HG03108 (cell line): ENCODE measurements at regions not wholly inside any gene's neighbourhood (a gene's known extent, or its start where the extent isn't known, plus 50 kb on each side); places are given as distances from the start of the nearest gene placed in this dataset.
"Not testable (repeated sequence)": the region's sequence is repeated elsewhere in the genome, so short reads cannot be mapped to it uniquely, and the experiment has no call there.

Experiments
- ATAC-seq: cut with Tn5 transposase; IDR thresholded peaks from one replicate; pipeline ENCODE4 v1.9.1; 2021; ENCODE audit warnings: moderate library complexity; ENCODE audit not compliant: unreplicated experiment

DNA sequence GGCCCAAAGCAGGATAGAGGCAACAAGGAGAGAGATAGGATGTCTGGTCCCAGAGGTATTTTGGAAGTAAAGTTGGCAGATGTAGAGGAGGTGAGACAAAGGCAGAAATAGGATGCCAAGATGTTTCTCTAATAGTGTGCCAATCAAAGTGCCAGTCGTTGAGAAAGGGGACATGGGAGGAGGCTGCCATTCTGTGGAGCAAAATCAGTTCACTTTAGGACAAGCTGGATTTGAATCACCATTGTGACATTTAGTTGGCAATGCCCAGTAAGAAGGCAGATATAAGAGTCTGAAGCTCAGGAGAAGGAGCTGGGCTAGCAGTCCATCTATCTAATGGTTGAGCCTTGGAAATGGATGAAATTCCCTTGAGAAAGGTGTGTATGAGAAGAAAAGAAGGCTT lies 53.8 kb downstream of the ADRB2 start:
- ATAC-seq = no peak

DNA sequence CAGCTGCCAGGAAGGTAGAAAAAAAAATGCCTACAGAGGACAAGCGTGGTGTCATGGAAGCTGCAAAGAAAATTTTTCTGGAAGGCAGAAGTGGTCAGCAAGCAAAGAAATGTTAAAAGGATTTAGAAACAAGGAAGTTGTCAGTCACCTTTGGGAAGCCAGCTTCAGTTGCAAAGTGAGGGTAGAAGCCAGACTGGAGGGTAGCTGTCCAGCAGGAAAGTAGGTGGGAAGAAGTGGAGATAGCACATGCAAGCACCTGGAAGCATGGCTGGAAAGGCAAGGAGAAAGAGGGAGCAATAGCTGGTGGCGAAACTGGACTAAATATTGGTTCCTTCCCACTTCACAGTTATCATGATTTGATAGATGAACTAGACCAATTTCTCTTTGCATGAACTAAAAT lies 54.3 kb downstream of the ADRB2 start:
- ATAC-seq = no peak

DNA sequence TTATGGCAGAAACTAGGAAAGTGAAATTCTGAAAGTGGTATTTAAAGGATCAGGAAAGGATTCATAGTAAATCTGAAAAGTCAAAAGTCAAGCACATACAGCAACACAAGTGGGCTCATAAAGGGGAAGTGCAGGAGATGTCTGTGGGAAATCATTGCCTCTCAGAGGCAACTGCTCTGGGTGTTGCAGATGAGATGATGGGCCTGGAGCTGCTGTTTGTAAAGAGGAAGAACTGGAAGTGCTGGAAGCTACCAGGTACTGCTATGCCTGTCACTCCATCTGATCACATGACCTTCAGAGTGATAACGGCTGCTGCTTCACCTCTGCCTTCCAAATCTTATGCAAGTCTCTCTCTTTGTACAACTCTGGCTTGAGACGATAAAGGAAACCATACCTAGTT lies 55.9 kb downstream of the ADRB2 start:
- ATAC-seq = no peak

DNA sequence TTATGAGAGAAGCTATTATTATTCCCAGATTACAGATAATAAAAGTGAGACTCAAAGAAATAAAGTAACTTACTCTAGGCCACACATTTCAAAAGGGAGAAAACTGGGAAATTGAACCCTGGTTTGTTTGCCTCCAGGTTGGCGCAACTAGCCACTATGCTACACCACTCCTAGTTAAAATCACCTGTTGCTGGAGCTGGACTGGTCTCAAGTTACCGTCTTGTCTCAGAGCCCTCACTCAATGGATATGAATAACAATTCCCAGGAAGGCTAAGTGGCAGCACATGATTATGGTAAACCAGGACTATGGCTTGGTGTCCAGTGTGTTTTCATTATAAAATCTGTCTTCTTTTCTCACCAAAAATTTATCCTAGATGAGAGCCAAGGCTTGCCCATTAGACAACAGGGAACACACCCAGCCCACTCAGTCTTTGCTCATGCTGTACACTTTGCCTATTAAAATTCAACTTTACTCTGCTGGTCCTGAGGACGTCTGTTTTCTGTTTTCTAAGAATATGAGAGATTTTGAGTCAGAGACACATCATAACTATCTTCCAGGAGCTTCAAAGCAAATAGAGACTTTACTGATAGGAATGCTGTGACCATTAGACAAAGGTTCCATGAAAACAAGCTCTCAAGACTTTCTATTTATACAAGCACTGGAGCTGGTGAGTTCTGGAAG lies 58.1 kb downstream of the ADRB2 start:
- ATAC-seq = no peak

DNA sequence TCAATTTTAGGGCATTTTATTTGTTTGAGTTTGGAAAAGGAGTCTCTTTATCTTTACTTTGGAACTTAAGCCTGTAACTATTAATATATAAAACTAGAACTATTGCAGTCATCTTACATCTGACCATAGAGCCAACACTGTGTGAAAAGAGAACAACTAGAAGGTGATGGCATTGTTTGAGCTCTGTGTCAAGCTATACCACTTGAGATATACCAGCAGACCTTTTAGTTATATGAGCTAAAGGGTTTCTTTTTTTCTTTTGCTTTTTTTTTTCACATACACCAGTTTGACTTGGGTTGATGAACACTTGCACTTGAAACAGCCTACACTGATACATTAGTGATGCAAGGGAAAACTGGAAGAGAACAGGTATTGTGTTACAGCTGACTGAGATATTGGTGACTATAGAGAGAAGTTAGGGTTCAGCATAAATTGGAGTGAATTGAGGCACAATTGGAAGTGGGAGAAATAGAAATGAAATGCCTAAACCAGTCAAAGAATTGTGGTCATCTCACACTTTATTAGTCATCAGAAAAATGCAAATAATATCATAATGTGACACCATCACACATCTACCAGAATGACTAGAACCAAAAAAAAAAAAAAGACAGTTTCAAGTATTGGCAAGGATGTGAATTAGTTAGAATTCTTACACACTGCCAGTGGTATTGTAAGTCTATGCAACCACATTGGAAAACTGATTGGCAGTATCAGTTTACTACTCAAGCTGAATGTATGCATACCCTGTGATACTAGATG lies 60.9 kb downstream of the ADRB2 start:
- ATAC-seq = no peak

DNA sequence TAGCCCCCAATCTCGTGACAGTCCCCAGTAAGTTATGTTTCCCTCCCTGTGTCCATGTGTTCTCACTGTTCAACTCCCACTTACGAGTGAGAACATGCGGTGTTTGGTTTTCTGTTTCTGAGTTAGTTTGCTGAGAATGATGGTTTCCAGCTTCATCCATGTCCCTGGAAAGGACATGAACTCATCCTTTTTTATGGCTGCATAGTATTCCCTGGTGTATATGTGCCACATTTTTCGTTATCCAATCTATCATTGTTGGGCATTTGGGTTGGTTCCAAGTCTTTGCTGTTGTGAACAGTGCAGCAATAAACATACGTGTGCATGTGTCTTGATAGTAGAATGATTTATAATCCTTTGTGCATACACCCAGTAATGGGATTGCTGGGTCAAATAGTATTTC lies 63.5 kb downstream of the ADRB2 start:
- ATAC-seq = not testable (repeated sequence)

DNA sequence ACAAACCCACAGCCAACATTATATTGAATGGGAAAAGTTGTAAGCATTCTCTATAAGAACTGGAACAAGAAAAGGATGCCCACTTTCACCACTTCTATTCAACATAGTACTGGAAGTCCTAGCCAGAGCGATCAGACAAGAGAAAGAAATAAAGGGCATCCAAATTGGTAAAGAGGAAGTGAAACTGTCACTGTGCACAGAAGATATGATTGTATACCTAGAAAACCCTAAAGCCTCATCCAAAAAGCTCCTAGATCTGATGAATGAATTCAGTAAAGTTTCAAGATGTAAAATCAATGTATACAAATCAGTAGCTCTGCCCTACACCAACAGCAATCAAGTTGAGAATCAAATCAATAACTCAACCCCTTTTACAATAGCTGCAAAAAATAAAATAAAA lies 69.0 kb downstream of the ADRB2 start:
- not testable (repeated sequence) for ATAC-seq

DNA sequence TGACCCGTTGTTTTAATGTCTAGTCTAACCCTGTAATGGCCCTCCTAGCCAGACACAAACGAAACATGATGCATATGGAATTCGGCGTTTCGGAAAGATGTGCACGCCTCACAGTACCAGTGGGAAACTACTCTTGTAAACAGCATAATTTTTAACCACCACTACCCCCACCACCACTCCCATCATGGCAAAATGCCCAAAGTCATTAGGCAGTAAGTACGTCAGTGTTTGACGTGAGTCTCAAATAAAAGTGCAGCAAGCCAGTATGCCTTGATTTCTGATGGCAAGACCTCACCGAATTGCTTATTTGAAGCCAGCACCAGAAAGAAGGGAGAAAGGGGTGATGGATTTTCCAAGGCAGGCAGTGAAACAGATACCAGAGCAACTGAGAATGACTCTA lies 71.4 kb downstream of the ADRB2 start:
- ATAC-seq = no peak

DNA sequence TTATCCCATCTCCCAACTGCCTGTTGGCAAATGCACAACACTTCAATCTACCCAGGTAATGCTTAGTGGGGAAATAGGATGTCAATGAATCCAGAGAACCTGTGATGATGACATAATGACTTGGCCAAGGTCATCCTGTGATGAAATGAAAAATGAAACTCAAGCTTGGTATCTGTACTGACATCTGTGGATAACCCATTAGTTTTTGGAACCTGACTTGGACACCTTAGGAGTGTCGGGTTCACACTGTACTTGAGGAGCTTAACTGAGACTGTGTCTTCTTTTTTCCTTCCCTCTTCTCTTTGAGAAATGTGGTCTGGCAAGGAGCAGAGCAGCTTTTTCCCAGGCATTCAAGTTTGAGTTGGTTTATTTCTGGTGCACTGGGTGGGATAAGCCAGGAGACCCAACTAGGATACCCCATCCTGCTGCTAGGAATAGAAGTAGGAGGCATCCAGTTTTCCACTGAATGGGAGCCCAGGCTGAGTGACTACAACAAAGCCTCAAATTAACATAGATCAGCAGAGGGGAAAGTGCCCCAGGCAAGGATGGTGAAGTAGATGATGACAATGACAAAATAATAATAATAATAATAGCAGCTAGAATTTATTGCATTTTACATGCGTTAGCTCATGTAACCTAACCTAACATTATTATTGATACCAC lies 72.1 kb downstream of the ADRB2 start:
- ATAC-seq = no peak

DNA sequence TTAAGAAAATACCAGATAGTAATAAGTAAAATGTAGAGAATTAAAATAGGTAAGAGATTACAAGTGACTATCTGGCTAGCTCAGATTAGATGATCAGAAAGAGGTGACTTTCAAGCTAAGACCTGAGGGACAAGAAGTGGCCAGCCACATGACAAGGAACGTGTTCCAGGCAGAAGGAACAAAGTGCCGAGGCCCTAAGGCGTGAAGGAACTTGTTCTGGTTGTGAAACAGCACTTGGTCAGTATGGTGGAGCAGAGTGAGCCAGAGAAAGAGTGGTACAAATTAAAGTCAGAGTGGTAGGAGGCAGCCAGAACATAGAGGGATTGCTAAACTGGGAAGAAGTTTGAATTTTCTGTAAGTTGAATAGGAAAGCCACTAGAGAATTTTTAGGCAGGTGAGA lies 73.6 kb downstream of the ADRB2 start:
- ATAC-seq = no peak

DNA sequence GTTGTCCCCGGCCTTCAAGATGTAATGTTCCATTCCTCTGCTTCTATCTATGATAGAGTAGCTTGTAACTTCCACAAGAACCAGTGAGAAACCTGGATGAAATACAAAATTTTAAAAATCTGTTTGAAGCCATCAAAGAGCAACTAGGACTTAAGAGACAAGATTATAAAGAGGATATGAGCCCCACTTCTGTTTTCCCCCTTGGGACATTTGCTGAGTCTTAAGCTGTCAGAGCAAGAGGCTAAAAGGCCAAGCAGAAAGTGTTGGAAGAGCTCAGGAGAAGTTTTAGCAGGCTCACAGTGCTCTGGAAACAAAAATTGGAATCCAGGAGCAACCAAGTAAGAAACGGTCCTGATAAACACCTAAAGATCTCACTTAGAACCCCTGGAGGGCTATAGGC lies 76.1 kb downstream of the ADRB2 start:
- no peak for ATAC-seq

DNA sequence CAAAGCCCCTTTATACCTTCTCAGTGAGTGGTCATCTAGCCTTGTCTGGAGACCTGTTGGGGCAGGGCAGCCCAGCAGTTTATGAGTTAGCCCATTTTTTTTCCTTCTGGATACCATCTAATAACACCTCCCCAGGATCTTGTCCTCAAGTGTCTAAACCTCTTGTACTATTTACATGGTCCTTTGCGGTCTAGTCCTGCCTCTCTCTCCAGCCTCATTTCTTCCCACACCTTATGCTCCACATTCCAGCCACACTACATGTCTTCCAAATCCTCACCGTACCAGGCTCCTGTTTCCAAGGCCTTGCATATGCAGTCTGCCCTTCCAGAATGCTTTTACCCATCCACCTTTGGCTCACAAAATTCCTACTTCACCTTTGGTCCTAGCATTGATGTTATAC lies 77.2 kb downstream of the ADRB2 start:
- no peak for ATAC-seq

DNA sequence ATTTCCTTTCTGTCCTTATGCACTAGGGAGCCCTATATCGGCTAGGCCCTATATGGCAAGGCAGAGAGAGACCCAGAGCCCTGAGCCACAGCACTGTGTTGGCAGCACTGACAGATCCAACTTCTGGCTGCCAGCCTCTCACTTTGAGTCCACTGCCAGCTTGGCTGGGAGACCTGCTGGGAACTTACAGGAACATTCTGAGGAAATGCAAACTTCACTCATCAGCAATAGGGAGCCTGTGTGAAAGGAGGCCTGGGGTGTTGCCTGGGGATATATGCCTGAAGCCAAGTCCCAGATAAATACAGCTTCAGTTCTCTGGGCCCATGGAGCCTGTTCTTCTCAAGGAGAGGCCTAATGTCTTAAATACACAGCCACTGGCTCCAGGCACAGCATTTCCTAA lies 78.0 kb downstream of the ADRB2 start:
- ATAC-seq = no peak

DNA sequence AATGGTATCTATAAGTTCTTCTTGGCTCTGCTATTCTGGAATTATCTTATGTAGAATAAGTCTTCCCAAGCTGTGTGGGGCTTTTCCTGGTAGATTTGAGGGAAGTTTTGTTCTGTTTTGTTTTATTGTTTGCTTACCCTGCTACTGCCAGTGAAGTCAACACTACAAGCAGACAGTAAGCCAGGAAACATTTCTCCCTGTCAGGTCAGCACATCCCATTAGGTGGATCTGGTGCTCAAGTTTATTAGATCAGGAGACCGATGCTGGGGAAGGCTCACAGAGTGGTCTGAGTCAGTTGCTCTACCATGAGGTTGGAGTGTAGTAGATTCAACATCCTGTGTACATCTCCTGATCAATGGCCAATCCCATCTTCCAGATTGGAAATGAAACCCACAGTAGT lies 79.1 kb downstream of the ADRB2 start:
- ATAC-seq = no peak

DNA sequence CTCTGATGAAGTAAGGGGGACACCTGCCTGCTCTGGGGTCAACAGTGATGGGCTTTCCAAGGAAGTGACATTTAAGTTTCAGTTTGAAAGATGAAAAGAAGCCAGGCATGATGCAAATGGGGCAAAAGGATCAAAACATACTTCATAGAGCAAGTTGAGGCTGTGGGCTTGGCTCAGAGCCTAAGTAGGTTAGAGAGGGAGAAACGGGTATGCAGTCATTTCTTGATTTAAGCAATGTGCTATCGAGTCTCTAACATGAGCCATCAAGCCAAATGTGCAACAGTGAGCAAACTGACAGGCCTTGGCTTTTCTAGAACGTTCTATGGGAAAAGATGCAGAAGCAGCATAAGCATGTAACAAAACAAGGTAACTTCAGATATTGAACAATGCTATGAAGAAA lies 80.6 kb downstream of the ADRB2 start:
- ATAC-seq = no peak

DNA sequence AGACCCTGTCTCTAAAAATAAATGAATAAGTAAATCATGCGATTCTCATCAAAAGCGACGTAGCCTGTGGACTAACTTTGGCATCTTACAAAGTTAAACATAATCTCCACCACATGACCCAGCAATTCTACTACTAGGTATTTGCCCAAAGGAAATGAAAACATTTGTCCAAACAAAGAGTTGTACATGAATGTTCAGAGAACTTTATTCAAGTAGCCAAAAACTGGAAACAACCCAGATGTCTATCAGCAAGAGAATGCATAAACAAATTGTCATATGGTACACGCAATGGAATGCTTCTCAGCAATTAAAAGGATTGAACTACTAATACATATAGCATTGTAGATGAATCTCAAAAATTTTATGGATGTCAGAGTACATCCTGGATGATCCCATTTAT lies 82.6 kb downstream of the ADRB2 start:
- no peak for ATAC-seq

DNA sequence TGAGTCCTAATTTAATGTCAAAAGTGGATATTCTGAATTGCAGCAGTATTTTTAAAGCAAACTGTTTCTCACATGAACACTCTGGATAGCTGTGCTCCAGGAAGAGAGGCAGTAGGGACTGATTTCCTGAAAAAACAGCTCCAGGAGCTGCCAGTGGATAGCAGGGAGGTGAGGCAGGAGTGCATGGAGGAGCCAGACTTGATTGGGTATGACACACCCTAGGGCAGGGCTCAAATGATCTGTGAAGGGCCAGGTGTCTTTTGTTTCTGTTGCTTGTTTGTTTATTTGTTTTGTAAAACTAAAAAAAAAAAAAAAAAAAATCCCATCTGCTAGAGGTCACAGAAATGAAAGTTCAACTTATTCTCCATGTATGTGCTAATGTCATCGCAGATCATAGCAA lies 83.4 kb downstream of the ADRB2 start:
- ATAC-seq = no peak

DNA sequence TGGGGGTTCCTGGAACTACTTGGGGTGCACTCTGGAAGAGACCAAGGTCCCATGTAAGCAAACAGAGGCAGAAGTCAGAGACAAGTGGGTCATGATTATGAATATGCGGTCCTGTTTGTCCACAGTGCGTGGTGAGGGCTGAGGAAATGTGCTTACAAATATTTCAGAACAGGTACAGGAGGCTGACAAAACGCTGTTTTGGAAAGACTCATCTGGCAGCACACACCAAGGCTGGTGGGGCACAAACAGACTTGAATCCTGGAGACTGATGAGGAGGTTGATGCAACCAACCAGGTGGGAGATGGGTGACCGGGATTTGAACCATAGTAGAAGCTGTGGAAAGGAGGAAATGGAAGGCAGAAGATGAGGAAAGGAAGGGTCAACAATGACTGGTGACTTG lies 83.8 kb downstream of the ADRB2 start:
- no peak for ATAC-seq

DNA sequence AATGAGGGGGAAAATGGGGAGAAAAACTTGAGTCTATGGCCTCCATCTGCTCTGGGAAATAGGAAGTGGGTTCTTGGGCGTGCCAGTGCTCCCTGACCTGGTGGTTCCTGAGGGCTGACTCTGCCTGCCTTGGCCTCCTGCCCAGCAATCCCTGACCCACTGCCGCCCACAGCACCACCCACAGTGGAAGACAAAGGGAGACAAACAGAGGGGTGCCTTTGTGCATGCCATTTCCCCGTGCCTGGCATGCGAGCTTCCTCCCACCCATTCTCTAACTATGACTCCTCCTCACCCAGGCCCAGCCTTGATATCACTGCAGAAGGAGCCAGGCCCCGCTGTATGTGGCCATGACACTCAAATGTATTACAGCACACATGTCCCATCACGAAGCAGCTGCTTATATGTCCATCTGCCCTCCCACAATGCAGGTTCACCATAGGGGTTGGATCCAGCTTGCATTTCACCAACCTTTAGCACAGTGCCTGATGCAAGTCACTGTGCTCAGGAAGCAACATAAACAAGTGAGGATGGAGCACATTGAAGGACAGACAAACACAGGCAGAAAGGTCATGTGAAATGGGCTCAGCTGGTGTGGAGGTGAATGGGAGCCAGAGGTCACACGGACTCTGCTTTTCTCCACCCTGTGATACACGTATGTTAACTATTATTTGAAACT lies 84.4 kb downstream of the ADRB2 start:
- ATAC-seq = no peak

DNA sequence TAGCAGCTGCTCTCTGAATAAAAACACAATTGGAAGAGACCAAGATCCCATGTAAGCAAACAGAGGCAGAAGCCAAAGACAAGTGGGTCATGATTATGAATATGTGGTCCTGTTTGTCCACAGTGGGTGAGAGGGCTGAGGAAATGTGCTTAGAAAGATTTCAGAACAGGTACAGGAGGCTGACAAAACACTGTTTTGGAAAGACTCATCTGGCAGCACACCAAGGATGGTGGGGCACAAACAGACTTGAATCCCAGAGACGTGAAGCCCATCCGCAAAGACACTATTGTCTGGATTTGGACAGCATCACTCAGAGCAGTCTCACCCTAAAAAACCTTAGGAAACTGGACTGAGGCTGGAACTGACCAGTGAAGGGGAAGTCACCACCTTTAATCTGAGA lies 85.0 kb downstream of the ADRB2 start:
- no peak for ATAC-seq

DNA sequence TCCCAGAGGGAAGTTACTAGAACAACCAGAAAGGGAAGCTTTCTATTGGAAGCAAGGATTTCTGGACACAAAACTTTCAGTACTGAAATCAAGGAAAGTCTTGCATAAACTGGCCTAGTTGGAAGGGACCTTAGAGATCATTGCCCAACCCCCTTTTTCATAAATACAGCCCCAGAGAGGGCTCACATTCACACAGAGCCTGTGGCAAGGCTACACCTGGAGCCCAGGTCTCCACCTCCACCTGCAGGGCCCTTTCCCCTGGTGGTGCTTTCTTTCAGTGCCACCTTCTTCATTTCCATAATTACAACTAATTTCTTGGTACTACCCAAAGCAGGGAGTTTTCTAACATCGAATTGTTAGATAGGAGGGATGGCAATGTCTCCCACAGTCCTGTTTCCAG lies 85.7 kb downstream of the ADRB2 start:
- ATAC-seq = no peak
